Immature natural killer cell (primary cell): ENCODE measurements at regions not wholly inside any gene's neighbourhood (a gene's known extent, or its start where the extent isn't known, plus 50 kb on each side); places are given as distances from the start of the nearest gene placed in this dataset.

Experiments
- DNase-seq, 3 donors: peaks; one replicate each; pipeline ENCODE4 v3.0.0; 2022; ENCODE audit warnings: mixed read lengths in 1 of 3
- H3K27ac Mint-ChIP-seq, 6 donors: one replicate each; pipeline ENCODE4 v1.8.0; 2020; ENCODE audit warnings: mixed read lengths in 6 of 6, mild to moderate bottlenecking in 5 of 6, inconsistent platforms in 4 of 6, moderate library complexity in 3 of 6
- H3K27me3 Mint-ChIP-seq, 3 donors: one replicate each; pipeline ENCODE4 v1.8.0; 2020 to 2021; ENCODE audit warnings: low read depth in 3 of 3, mild to moderate bottlenecking in 3 of 3, mixed read lengths in 3 of 3, moderate library complexity in 3 of 3, inconsistent platforms in 1 of 3
- H3K36me3 Mint-ChIP-seq, 3 donors: one replicate each; pipeline ENCODE4 v1.8.0; 2020; ENCODE audit warnings: mixed read lengths in 3 of 3, inconsistent platforms in 2 of 3, mild to moderate bottlenecking in 2 of 3
- H3K4me1 Mint-ChIP-seq, 2 donors: one replicate each; pipeline ENCODE4 v1.8.0; 2020; ENCODE audit warnings: inconsistent platforms in 2 of 2, mild to moderate bottlenecking in 2 of 2, mixed read lengths in 2 of 2, moderate library complexity in 1 of 2
- H3K4me3 Mint-ChIP-seq, 5 donors: one replicate each; pipeline ENCODE4 v1.8.0; 2020; ENCODE audit warnings: mild to moderate bottlenecking in 5 of 5, mixed read lengths in 5 of 5, inconsistent platforms in 3 of 5, moderate library complexity in 3 of 5
- H3K9me3 Mint-ChIP-seq, 6 donors: one replicate each; pipeline ENCODE4 v1.8.0; 2020; ENCODE audit warnings: mild to moderate bottlenecking in 6 of 6, mixed read lengths in 6 of 6, inconsistent platforms in 4 of 6, moderate library complexity in 3 of 6

DNA sequence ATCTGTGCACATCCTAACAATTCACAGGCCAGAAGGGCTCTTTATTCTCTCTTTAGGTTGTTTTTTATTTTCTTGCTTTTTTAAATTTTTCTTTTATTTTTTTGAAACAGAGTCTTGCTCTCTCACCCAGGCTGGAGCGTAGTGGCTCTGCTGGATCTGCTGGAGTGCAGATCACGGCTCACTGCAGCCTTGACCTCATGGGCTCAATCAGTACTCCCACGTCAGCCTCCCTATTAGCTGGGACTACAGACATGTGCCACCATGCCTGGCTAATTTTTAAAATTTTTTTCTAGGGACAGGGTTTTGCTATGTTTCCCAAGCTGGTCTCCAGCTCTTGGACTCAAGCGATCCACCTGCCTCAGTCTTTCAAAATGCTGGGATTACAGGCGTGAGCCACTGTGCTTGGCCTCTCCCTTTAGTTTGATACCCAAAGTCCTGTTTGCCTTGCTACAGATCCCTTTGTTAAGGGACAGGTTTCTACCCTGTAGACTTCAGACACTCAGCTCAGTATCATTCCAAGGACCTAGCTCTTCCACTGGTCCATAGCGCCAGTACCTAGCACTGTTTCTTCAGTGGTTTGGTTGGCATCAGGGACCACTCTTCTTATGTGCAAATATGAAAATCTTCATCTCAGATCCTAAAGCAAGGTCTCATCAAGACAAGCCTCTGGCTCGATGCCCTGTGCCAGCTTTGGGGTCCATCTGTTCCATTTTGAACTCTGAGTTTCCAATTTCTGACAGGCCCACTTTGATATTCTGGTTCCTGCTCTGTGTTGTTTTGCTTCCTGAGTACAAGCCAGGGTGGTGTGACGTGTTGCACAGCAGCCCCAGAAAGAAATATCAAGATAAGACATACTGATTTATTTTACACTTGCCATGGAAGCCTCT lies 211.7 kb downstream of the FAT3 start:
- no peaks in the 10 kb centered on the region for H3K36me3 Mint-ChIP-seq
- H3K4me3 Mint-ChIP-seq: no peak overlapping the region
- H3K4me1 Mint-ChIP-seq: no peaks in the 10 kb centered on the region
- no peak for DNase-seq
- H3K27ac Mint-ChIP-seq: no peak overlapping the region
- H3K9me3 Mint-ChIP-seq: peaks cover 0 to 22% (median 8%) of the 10 kb centered on the region in 6 donors
- no peaks in the 10 kb centered on the region for H3K27me3 Mint-ChIP-seq

DNA sequence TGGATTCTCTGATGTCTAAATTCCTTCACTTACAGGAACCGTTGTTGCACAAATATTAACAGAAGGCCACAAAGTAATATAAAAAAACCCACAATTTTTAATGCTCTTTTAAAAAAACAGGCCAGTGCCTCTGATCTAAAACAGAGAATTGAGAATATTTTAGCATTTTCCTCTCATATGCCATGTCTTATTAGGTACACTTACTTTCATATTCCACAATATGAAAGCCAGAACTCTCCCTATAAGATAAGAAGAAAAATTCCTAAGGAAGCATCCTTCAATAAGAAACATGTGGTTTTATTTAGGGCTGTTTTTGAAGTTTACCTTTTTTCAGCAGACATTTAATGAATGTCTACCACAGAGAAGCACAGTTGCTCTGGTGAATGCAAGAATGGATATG lies 214.5 kb downstream of the FAT3 start:
- peaks cover 0 to 24% (median 7%) of the 10 kb centered on the region in 6 donors for H3K9me3 Mint-ChIP-seq
- no peak overlapping the region for H3K4me3 Mint-ChIP-seq
- H3K27ac Mint-ChIP-seq: no peak overlapping the region
- no peak for DNase-seq
- H3K27me3 Mint-ChIP-seq: no peaks in the 10 kb centered on the region
- H3K36me3 Mint-ChIP-seq: no peaks in the 10 kb centered on the region
- no peaks in the 10 kb centered on the region for H3K4me1 Mint-ChIP-seq

DNA sequence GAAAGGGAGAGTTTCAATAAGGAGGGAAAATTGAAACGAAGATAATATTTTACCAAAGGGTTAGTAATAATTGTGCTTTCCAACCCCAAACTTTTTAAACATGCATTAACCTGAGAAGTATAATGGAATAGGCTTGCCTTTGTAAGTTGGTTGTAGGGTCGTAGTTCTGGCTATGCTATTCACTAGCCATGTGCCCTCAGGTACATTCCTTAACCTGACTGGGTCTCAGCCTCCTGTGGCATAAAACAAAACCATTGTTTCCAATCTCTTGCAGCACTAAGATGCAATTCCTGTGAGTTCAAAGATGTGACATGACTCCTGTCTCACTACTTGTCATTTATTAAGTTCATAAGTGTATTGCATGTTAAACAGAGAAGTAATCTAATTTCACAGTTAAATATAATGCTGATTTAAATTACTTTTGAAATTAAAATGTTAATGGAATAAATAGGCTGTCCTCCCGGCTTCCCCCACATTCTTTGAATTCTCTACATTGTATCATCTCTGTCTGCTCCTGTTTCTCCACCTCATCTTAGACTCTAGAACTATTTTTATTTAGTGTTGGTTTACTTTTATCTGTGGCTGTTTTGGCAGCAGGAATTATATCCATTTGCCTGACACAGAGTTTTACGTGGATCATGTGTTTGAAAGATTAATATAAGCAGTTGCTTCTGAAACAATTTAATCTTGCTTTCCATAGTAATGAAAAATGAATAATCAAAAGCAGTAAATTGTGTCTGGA lies 216.3 kb downstream of the FAT3 start:
- Mint-ChIP-seq H3K36me3 (no peaks in the 10 kb centered on the region), H3K4me3 (no peak overlapping the region), H3K4me1 (no peaks in the 10 kb centered on the region), H3K27ac (no peak overlapping the region), H3K9me3 (peaks cover 0 to 15% (median 4%) of the 10 kb centered on the region in 6 donors), H3K27me3 (no peaks in the 10 kb centered on the region)
- no peak for DNase-seq

- peaks cover 0 to 14% (median 3%) of the 10 kb centered on the region in 6 donors for H3K9me3 Mint-ChIP-seq
- H3K27ac Mint-ChIP-seq: no peak overlapping the region
- no peak for DNase-seq
- no peaks in the 10 kb centered on the region for H3K4me1 Mint-ChIP-seq
- no peaks in the 10 kb centered on the region for H3K36me3 Mint-ChIP-seq
- H3K4me3 Mint-ChIP-seq: no peak overlapping the region
- H3K27me3 Mint-ChIP-seq: no peaks in the 10 kb centered on the region
Measured at GRCh38 chr11:92441443-92441726, 216.8 kb downstream of the FAT3 start.

DNA sequence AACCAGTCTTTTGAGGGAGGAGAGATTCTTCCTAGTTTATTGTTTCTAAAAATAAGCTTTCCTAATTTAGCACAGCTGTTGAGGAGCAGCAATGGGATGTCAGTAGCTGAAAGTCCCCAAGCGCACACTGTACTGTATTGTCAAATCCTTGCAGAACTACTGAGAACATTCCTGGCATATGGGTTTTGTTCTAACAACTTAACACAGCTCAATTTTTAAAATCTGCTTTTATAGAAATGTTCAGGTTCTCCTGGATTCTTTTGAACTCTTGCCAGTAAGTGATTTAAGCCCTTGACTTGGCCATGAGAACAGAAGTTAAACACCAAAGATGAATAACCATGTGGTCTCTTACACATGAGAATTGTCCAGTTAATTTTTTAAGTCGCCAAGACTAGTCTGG lies 218.6 kb downstream of the FAT3 start:
- no peak overlapping the region for H3K27ac Mint-ChIP-seq
- H3K4me1 Mint-ChIP-seq: no peaks in the 10 kb centered on the region
- DNase-seq: no peak
- H3K27me3 Mint-ChIP-seq: no peaks in the 10 kb centered on the region
- no peak overlapping the region for H3K4me3 Mint-ChIP-seq
- H3K36me3 Mint-ChIP-seq: no peaks in the 10 kb centered on the region
- H3K9me3 Mint-ChIP-seq: peaks cover 0 to 11% (median 3%) of the 10 kb centered on the region in 6 donors

DNA sequence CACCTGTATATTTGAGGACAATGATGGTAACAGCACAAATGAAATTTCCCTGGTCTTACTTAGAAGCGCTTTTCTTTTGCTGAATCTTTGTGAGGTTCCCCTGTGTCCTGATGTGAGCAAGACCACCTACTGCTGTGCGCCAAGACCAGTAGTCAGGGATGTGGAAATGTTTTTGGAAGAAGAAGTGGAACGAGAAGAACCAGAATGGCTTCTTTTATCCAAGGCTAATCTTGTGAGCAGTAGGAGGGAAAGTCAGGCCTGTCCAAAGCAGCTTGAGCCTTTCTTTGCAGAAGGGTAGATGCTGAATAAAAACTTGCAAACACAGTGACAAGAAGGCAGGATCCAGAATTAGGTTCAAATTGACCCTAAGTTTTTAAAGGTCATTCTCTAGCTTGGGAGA lies 223.0 kb downstream of the FAT3 start:
- H3K27ac Mint-ChIP-seq: no peak overlapping the region
- H3K4me3 Mint-ChIP-seq: no peak overlapping the region
- peaks cover 0 to 6% (median 4%) of the 10 kb centered on the region in 6 donors for H3K9me3 Mint-ChIP-seq
- H3K27me3 Mint-ChIP-seq: no peaks in the 10 kb centered on the region
- H3K36me3 Mint-ChIP-seq: no peaks in the 10 kb centered on the region
- no peak for DNase-seq
- no peaks in the 10 kb centered on the region for H3K4me1 Mint-ChIP-seq

- H3K9me3 Mint-ChIP-seq: peaks cover 0 to 9% (median 5%) of the 10 kb centered on the region in 6 donors
- H3K36me3 Mint-ChIP-seq: no peaks in the 10 kb centered on the region
- no peaks in the 10 kb centered on the region for H3K27me3 Mint-ChIP-seq
- H3K27ac Mint-ChIP-seq: no peak overlapping the region
- no peak overlapping the region for H3K4me3 Mint-ChIP-seq
- no peaks in the 10 kb centered on the region for H3K4me1 Mint-ChIP-seq
- DNase-seq: no peak
Measured at GRCh38 chr11:92449222-92449621, 224.6 kb downstream of the FAT3 start.

DNA sequence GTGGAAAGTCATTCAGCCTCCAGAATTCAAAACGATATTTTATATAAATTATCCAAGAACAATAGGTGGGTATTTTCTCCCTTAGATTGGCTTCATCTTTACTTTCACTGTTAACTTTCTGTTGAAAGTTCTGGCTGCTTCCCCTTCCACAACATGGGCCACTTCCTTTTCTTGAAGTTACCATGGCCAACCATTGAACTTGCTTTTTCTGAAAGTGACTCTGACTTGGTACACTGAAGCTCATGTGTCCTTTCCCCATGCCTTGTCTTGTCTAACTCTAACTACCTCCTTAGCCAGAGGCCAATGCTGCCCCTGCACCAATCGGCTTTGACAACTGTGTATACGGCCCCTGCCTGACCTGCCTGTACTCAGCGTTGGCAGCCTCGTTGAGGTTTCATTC lies 225.2 kb downstream of the FAT3 start:
- no peak for DNase-seq
- Mint-ChIP-seq H3K9me3 (peaks cover 0 to 9% (median 5%) of the 10 kb centered on the region in 6 donors), H3K36me3 (no peaks in the 10 kb centered on the region), H3K27me3 (no peaks in the 10 kb centered on the region), H3K4me1 (no peaks in the 10 kb centered on the region), H3K4me3 (no peak overlapping the region), H3K27ac (no peak overlapping the region)

- peaks cover 0 to 9% (median 7%) of the 10 kb centered on the region in 6 donors for H3K9me3 Mint-ChIP-seq
Measured at GRCh38 chr11:92451063-92451462, 226.4 kb downstream of the FAT3 start.

DNA sequence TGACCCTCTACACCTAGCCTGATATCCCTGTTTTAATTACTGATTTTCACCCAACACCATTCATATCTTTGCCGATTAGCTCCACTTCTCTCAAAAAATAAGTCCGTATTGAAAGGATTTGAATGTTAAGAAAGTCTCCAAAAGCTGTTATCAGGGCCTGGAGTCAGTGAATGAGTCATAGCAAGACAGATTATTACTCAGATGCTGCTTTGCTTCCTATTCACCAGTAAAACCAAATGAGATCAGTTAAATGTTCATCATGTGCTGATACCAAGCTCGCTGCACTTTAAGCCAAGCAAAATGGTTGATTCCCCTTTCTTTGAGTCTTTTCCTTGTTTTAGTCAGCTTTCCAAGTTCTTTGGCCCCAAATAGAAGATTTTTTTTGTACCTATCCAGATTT lies 228.4 kb downstream of the FAT3 start:
- Mint-ChIP-seq H3K4me1 (no peaks in the 10 kb centered on the region), H3K27me3 (no peaks in the 10 kb centered on the region), H3K9me3 (peaks cover 0 to 12% (median 8%) of the 10 kb centered on the region in 6 donors), H3K27ac (no peak overlapping the region), H3K4me3 (no peak overlapping the region), H3K36me3 (no peaks in the 10 kb centered on the region)
- no peak for DNase-seq

More at GRCh38 chr11:92451063-92451462, 226.4 kb downstream of the FAT3 start:
- H3K4me1 Mint-ChIP-seq: no peaks in the 10 kb centered on the region
- no peak overlapping the region for H3K4me3 Mint-ChIP-seq
- no peak overlapping the region for H3K27ac Mint-ChIP-seq
- DNase-seq: no peak
- H3K36me3 Mint-ChIP-seq: no peaks in the 10 kb centered on the region
- H3K27me3 Mint-ChIP-seq: no peaks in the 10 kb centered on the region

GRCh38 chr11:92455210-92455790 lies 230.7 kb downstream of the FAT3 start:
- H3K27ac Mint-ChIP-seq: no peak overlapping the region
- H3K4me1 Mint-ChIP-seq: peaks cover 0 to 4% of the 10 kb centered on the region in 2 donors
- DNase-seq: no peak
- H3K27me3 Mint-ChIP-seq: no peaks in the 10 kb centered on the region
- no peak overlapping the region for H3K4me3 Mint-ChIP-seq
- H3K36me3 Mint-ChIP-seq: no peaks in the 10 kb centered on the region
- H3K9me3 Mint-ChIP-seq: peaks cover 0 to 10% (median 7%) of the 10 kb centered on the region in 6 donors

GRCh38 chr11:92457250-92457649 lies 232.6 kb downstream of the FAT3 start:
- Mint-ChIP-seq H3K27ac (no peak overlapping the region), H3K9me3 (peaks cover 0 to 7% (median 5%) of the 10 kb centered on the region in 6 donors), H3K27me3 (no peaks in the 10 kb centered on the region), H3K4me3 (no peak overlapping the region), H3K4me1 (peaks cover 1 to 21% of the 10 kb centered on the region in 2 donors), H3K36me3 (no peaks in the 10 kb centered on the region)
- no peak for DNase-seq

DNA sequence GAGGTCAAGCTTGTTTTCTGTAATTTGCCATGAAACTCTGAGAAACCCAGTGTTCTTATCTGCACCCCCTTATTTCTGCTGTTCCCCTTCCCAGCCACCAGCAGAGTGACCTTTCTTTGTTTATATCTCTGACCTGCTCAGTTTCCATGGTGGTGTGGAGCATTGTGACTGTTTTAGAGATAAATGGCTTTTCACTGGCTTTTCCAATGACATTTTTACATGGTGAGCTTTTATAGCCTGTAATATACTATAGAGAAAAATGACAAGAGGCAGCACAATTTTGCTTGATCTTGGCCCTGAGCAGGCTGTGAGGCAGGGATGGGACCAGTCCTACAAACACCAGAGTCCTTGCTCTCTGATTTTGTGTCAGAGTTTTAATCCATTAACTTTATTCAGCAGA lies 233.9 kb downstream of the FAT3 start:
- Mint-ChIP-seq H3K4me3 (no peak overlapping the region), H3K36me3 (no peaks in the 10 kb centered on the region), H3K27ac (no peak overlapping the region), H3K9me3 (peaks cover 0 to 7% (median 2%) of the 10 kb centered on the region in 6 donors), H3K4me1 (peaks cover 1 to 30% of the 10 kb centered on the region in 2 donors), H3K27me3 (no peaks in the 10 kb centered on the region)
- DNase-seq: no peak

- Mint-ChIP-seq H3K27ac (no peak overlapping the region), H3K36me3 (no peaks in the 10 kb centered on the region), H3K4me3 (no peak overlapping the region), H3K9me3 (peaks cover 0 to 12% (median 4%) of the 10 kb centered on the region in 6 donors), H3K4me1 (peaks cover 3 to 47% of the 10 kb centered on the region in 2 donors), H3K27me3 (no peaks in the 10 kb centered on the region)
- no peak for DNase-seq
Measured at GRCh38 chr11:92460213-92460612, 235.6 kb downstream of the FAT3 start.
